ENCODE measurements at regions not wholly inside any gene's neighbourhood (a gene's known extent, or its start where the extent isn't known, plus 50 kb on each side); places are given as distances from the start of the nearest gene placed in this dataset.

- no peak for DNase-seq
These were observed 115.8 kb upstream of the CWC22 start for GRCh38 chr2:180122874-180123273.

GRCh38 chr2:180115675-180116074 is 108.6 kb upstream of the CWC22 start:
- DNase-seq, result no peak

GRCh38 chr2:180115269-180115668 is 108.2 kb upstream of the CWC22 start:
- no peak for DNase-seq

GRCh38 chr2:180111901-180112300 is 104.8 kb upstream of the CWC22 start:
- no peak for DNase-seq

- no peak for DNase-seq
These were observed 103.4 kb upstream of the CWC22 start for GRCh38 chr2:180110469-180110868.

GRCh38 chr2:180101846-180102245 is 94.7 kb upstream of the CWC22 start:
- no peak for DNase-seq

GRCh38 chr2:180099308-180099707 is 92.2 kb upstream of the CWC22 start:
- DNase-seq, result no peak

GRCh38 chr2:180085144-180085543 is 78.0 kb upstream of the CWC22 start:
- DNase-seq, result no peak

- DNase-seq, result no peak
These were observed 70.3 kb upstream of the CWC22 start for GRCh38 chr2:180077295-180077906.

- no peak for DNase-seq
These were observed 68.8 kb upstream of the CWC22 start for GRCh38 chr2:180075870-180076269.

GRCh38 chr2:180071797-180072196 is 64.7 kb upstream of the CWC22 start:
- DNase-seq, result no peak

GRCh38 chr2:180063494-180064092 is 56.5 kb upstream of the CWC22 start:
- DNase-seq, result no peak

GRCh38 chr2:180062178-180062577 is 55.1 kb upstream of the CWC22 start:
- DNase-seq, result no peak

GRCh38 chr2:180061546-180061945 is 54.4 kb upstream of the CWC22 start:
- no peak for DNase-seq

GRCh38 chr2:180061085-180061484 is 54.0 kb upstream of the CWC22 start:
- no peak for DNase-seq

- no peak for DNase-seq
These were observed 51.9 kb upstream of the CWC22 start for GRCh38 chr2:180058993-180059392.

- no peak for DNase-seq
These were observed 50.8 kb upstream of the CWC22 start for GRCh38 chr2:180057706-180058412.
